ENCODE measurements at regions not wholly inside any gene's neighbourhood (a gene's known extent, or its start where the extent isn't known, plus 50 kb on each side); places are given as distances from the start of the nearest gene placed in this dataset.
"Not testable (repeated sequence)": the region's sequence is repeated elsewhere in the genome, so short reads cannot be mapped to it uniquely, and the experiment has no call there.

DNA sequence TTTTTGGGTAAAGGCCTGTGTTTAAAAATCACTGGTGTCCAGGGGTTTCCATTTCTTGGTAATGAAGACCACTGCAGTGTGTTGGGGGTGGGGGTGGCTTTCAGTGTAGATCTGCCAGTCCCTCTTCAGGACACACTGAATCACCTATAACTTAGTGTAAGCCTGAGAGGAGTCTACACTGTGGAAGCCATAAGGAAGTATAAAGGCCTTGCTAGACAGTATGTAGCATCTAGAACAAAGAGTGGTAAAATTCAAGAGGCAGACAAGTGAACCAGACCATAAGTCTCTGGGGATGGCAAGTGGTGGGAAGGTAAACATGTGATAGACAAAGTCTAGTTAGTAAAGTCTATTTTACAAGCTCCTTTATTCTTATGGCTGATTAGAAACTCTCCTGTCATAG lies 191.8 kb downstream of the CCNG2 start:
- no peak for TF ChIP-seq CTCF (IDR thresholded peaks at IDR 0.05)
- no peak for DNase-seq (ENCODE audit: low spot score)
- no peak for ATAC-seq (ENCODE audit: low FRiP score)

DNA sequence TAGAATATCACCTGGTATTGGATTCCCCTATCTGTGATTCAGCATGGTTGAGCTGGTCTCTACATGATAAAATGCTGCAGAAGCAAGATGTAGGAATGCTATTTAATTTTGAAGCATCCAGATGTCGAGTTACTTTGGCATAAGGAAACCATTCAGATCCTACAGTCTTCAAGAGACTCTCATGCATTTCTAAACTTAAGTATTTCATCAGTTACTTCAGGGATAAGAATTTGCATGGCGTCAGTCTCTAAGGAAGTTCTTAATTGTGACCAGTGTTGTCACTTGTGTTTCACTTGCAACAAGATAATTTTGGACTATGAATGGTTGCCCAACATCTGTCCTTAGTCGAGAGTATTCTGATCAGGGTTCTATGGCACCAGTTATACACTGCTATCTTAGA lies 192.4 kb downstream of the CCNG2 start:
- ATAC-seq (ENCODE audit: low FRiP score) (no peak), DNase-seq (ENCODE audit: low spot score) (no peak)
- TF ChIP-seq CTCF (IDR thresholded peaks at IDR 0.05), result no peak

DNA sequence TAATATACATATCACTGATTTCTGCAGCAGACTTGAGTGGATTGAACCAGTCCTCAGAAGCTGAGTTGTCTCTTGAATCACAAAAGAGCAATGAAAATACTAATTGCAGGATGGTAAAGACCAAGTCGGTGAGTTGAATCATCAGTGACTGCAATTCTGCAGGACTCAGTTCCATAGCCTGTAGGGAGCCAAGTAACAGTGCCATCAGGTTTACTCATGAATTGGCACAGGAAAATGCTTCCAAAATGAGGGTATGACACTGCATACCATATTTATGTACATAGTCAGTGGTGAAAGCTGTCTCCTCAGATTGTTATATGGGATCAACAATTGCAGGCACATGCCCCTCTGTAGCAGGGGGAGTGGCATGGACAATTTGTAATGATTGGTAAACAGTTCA lies 192.8 kb downstream of the CCNG2 start:
- no peak for TF ChIP-seq CTCF (IDR thresholded peaks at IDR 0.05)
- no peak for DNase-seq (ENCODE audit: low spot score)
- no peak for ATAC-seq (ENCODE audit: low FRiP score)

DNA sequence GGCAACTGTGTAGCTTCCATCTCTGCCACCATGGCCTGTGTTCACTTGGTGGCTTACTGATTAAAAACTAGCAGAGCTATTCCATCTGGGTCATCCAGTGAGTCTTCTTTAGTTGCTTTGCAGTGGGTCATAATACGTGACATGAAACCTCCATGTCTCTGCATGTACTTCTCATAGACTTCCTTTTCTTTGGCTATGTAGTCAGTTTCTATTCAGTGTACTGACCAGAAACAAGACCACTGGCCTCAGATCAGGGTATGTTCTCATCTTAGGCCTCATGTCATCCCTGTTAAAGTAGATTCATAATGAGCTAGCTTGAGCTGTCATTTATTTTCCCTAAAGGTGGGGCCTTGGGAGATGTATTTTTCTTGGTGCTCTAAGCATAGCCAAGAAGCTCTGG lies 195.2 kb downstream of the CCNG2 start:
- DNase-seq (ENCODE audit: low spot score), result no peak
- no peak for ATAC-seq (ENCODE audit: low FRiP score)
- TF ChIP-seq CTCF (IDR thresholded peaks at IDR 0.05), result no peak

DNA sequence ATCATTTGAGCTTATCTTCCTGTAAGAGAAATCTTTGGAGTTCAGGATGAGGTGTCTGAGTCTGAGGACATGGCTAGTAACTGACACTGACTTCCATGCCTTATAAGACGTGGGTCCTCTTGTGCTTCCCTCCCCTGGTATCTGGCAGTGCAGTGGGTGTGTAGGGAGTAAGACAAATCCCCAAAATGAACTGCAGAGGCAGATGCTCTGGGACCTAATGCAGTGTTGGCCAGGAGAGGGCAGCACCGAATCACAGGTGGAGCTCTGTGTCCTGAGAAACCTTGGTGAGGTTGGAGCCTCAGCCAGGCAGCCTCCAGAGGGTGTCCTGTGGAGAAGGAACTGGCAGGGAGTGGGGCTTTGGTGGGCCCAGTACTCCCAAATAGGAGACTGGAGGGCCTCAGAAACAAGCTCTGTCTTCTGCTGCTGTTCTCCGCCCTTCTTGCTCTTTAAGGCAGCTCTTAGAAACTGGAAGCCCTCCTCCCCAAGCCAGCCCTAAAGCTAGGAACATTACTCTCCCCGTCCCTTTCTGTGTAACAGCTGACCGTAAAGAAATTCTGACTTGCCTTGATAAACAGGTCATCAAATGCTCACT lies 196.8 kb downstream of the CCNG2 start:
- ATAC-seq (ENCODE audit: low FRiP score); DNase-seq (ENCODE audit: low spot score): not testable (repeated sequence)

- no peak for DNase-seq (ENCODE audit: low spot score)
- no peak for TF ChIP-seq CTCF (IDR thresholded peaks at IDR 0.05)
- ATAC-seq (ENCODE audit: low FRiP score), result no peak
Measured at GRCh38 chr4:77354550-77354949, 197.5 kb downstream of the CCNG2 start.

GRCh38 chr4:77355731-77356130 lies 198.7 kb downstream of the CCNG2 start:
- no peak for TF ChIP-seq CTCF (IDR thresholded peaks at IDR 0.05)
- ATAC-seq (ENCODE audit: low FRiP score) (no peak), DNase-seq (ENCODE audit: low spot score) (no peak)
